Gastrocnemius medialis (tissue), 4 donors: ENCODE measurements at regions not wholly inside any gene's neighbourhood (a gene's known extent, or its start where the extent isn't known, plus 50 kb on each side); places are given as distances from the start of the nearest gene placed in this dataset.

Source experiments
- ATAC-seq, 2 donors: fragments of 150-250 bp; one replicate each; pipeline ENCODE4 v1.9.1; 2016
- DNase-seq, 2 donors: peaks; one replicate each; pipeline ENCODE4 v3.0.0-alpha.2; 2019
- H3K27ac ChIP-seq, 4 donors: fragments of 200-600 bp; sonication (generic); 1 replicate in 1 of 4; 2 replicates in 3 of 4; pipeline ENCODE4 v1.5.1; 2016 to 2018; ENCODE audit warnings: mild to moderate bottlenecking in 2 of 4, moderate library complexity in 1 of 4
- H3K27me3 ChIP-seq, 3 donors: fragments of 200-600 bp; sonication (generic) in 2 of 3; 1 replicate in 1 of 3; 2 replicates in 2 of 3; pipeline versions ENCODE4 v1.5.1 to v1.6.0; 2016 to 2019; ENCODE audit warnings: mild to moderate bottlenecking in 1 of 3, moderate library complexity in 1 of 3
- H3K36me3 ChIP-seq, 2 donors: fragments of 200-600 bp; sonication (generic) in 1 of 2; one replicate each; pipeline ENCODE4 v1.5.1; 2017 to 2018
- H3K4me1 ChIP-seq, 2 donors: fragments of 200-600 bp; sonication (generic) in 1 of 2; one replicate each; pipeline ENCODE4 v1.5.1; 2016 to 2017; ENCODE audit warnings: mild to moderate bottlenecking in 2 of 2
- H3K4me3 ChIP-seq, 4 donors: fragments of 200-600 bp; sonication (generic) in 3 of 4; 1 replicate in 1 of 4; 2 replicates in 3 of 4; pipeline ENCODE4 v1.5.1; 2016 to 2019; ENCODE audit warnings: mild to moderate bottlenecking in 2 of 4
- H3K9me3 ChIP-seq, 3 donors: fragments of 200-600 bp; sonication (generic) in 2 of 3; 1 replicate in 1 of 3; 2 replicates in 2 of 3; pipeline ENCODE4 v1.5.1; 2016 to 2019
- CTCF ChIP-seq, 5 experiments: fragments of 450-650 bp in 3 of 5; fragments of 200-600 bp in 2 of 5; sonication (generic) in 2 of 5; IDR thresholded peaks in 4 of 5; conservative IDR thresholded peaks in 1 of 5; 1 replicate in 4 of 5; 2 replicates in 1 of 5; pipeline ENCODE4 v1.5.1; 2016 to 2019; ENCODE audit warnings: antibody characterized with exemption in 5 of 5, mild to moderate bottlenecking in 3 of 5, moderate library complexity in 3 of 5
- POLR2A ChIP-seq, 2 donors: fragments of 450-650 bp; IDR thresholded peaks; one replicate each; pipeline ENCODE4 v1.6.1; 2017; ENCODE audit warnings: antibody characterized with exemption in 2 of 2, mild to moderate bottlenecking in 2 of 2, moderate library complexity in 2 of 2
- in situ Hi-C, 4 donors: fragments of 200-750 bp; cut with MboI; loops; one replicate each; pipeline versions ENCODE4 v1.15.0 to v1.8.0; 2017; ENCODE audit warnings: low sequenced_read_pairs in 4 of 4
- intact Hi-C: fragments of 100-400 bp; cut with DNase I; formaldehyde crosslinking; loops from one replicate; pipeline ENCODE4 v1.15.1; 2023; ENCODE audit warnings: low total_unique reads

GRCh38 chr11:38043060-38043459 lies 1445.0 kb upstream of the RAG2 start:
- Histone ChIP-seq H3K27me3 (no peaks in the 10 kb centered on the region), H3K9me3 (no peaks in the 10 kb centered on the region), H3K27ac (no peak overlapping the region), H3K4me3 (no peak overlapping the region), H3K36me3 (no peaks in the 10 kb centered on the region), H3K4me1 (no peaks in the 10 kb centered on the region)
- ATAC-seq (no peak), DNase-seq (no peak)
- no peak for TF ChIP-seq POLR2A (IDR thresholded peaks at IDR 0.05)
- no peak for TF ChIP-seq CTCF (IDR thresholded peaks at IDR 0.05 in 4 of 5, conservative IDR thresholded peaks at IDR 0.05 in 1 of 5)
- in situ Hi-C loops, result no loop called here
- intact Hi-C loops, result no loop called here

GRCh38 chr11:38038777-38039176 lies 1440.7 kb upstream of the RAG2 start:
- Histone ChIP-seq H3K27me3 (no peaks in the 10 kb centered on the region), H3K9me3 (no peaks in the 10 kb centered on the region), H3K4me1 (no peaks in the 10 kb centered on the region), H3K4me3 (no peak overlapping the region), H3K27ac (no peak overlapping the region), H3K36me3 (no peaks in the 10 kb centered on the region)
- TF ChIP-seq POLR2A (IDR thresholded peaks at IDR 0.05) (no peak), CTCF (IDR thresholded peaks at IDR 0.05 in 4 of 5, conservative IDR thresholded peaks at IDR 0.05 in 1 of 5) (no peak)
- in situ Hi-C loops (no loop called here), intact Hi-C loops (no loop called here)
- no peak for DNase-seq
- ATAC-seq, result no peak

GRCh38 chr11:38019072-38019775 lies 1421.2 kb upstream of the RAG2 start:
- Histone ChIP-seq H3K27me3 (no peaks in the 10 kb centered on the region), H3K4me3 (no peak overlapping the region), H3K27ac (no peak overlapping the region), H3K36me3 (no peaks in the 10 kb centered on the region), H3K4me1 (no peaks in the 10 kb centered on the region), H3K9me3 (no peaks in the 10 kb centered on the region)
- intact Hi-C loops, result no loop called here
- in situ Hi-C loops, result no loop called here
- DNase-seq (no peak), ATAC-seq (no peak)
- TF ChIP-seq POLR2A (IDR thresholded peaks at IDR 0.05) (no peak), CTCF (IDR thresholded peaks at IDR 0.05 in 4 of 5, conservative IDR thresholded peaks at IDR 0.05 in 1 of 5) (no peak)

GRCh38 chr11:38014405-38014804 lies 1416.4 kb upstream of the RAG2 start:
- Histone ChIP-seq H3K4me1 (no peaks in the 10 kb centered on the region), H3K36me3 (no peaks in the 10 kb centered on the region), H3K4me3 (no peak overlapping the region), H3K27me3 (no peaks in the 10 kb centered on the region), H3K27ac (no peak overlapping the region), H3K9me3 (no peaks in the 10 kb centered on the region)
- ATAC-seq (no peak), DNase-seq (no peak)
- intact Hi-C loops (no loop called here), in situ Hi-C loops (no loop called here)
- TF ChIP-seq POLR2A (IDR thresholded peaks at IDR 0.05) (no peak), CTCF (IDR thresholded peaks at IDR 0.05 in 4 of 5, conservative IDR thresholded peaks at IDR 0.05 in 1 of 5) (no peak)

GRCh38 chr11:38013157-38013556 lies 1415.1 kb upstream of the RAG2 start:
- Histone ChIP-seq H3K27me3 (no peaks in the 10 kb centered on the region), H3K4me1 (no peaks in the 10 kb centered on the region), H3K27ac (no peak overlapping the region), H3K36me3 (no peaks in the 10 kb centered on the region), H3K9me3 (no peaks in the 10 kb centered on the region), H3K4me3 (no peak overlapping the region)
- ATAC-seq, result no peak
- TF ChIP-seq CTCF (IDR thresholded peaks at IDR 0.05 in 4 of 5, conservative IDR thresholded peaks at IDR 0.05 in 1 of 5) (no peak), POLR2A (IDR thresholded peaks at IDR 0.05) (no peak)
- intact Hi-C loops, result no loop called here
- no peak for DNase-seq
- in situ Hi-C loops, result no loop called here
